Thyroid gland (tissue), 4 donors: ENCODE measurements at regions not wholly inside any gene's neighbourhood (a gene's known extent, or its start where the extent isn't known, plus 50 kb on each side); places are given as distances from the start of the nearest gene placed in this dataset.

ENCODE experiments used
- DNase-seq, 2 donors: peaks; one replicate each; pipeline ENCODE4 v3.0.0-alpha.2; 2019
- H3K27ac ChIP-seq, 3 donors: fragments of 200-600 bp; sonication (generic); 1 replicate in 2 of 3; 2 replicates in 1 of 3; pipeline ENCODE4 v1.5.1; 2016 to 2019; ENCODE audit warnings: mild to moderate bottlenecking in 1 of 3, moderate library complexity in 1 of 3
- H3K27me3 ChIP-seq: fragments of 200-600 bp; sonication (generic); one replicate; pipeline ENCODE4 v1.5.1; 2019
- H3K36me3 ChIP-seq, 2 donors: fragments of 200-600 bp; sonication (generic); one replicate each; pipeline ENCODE4 v1.5.1; 2016 to 2019
- H3K4me1 ChIP-seq, 2 donors: fragments of 200-600 bp; sonication (generic); one replicate each; pipeline ENCODE4 v1.5.1; 2017 to 2019
- H3K4me3 ChIP-seq, 3 donors: fragments of 200-600 bp; sonication (generic); replicated peaks in 1 of 3; 1 replicate in 2 of 3; 2 replicates in 1 of 3; pipeline ENCODE4 v1.5.1; 2016; ENCODE audit warnings: mild to moderate bottlenecking in 1 of 3
- H3K9me3 ChIP-seq: fragments of 200-600 bp; sonication (generic); one replicate; pipeline ENCODE4 v1.5.1; 2017
- POLR2A ChIP-seq, 2 donors: fragments of 450-650 bp; IDR thresholded peaks; one replicate each; pipeline ENCODE4 v1.6.1; 2017; ENCODE audit warnings: antibody characterized with exemption in 2 of 2, mild to moderate bottlenecking in 2 of 2, moderate library complexity in 1 of 2
- WGBS, 2 donors: methylation state at CpG; one replicate each; pipeline ENCODE4 v1.1.5; 2017; 5-methylcytosine and 5-hydroxymethylcytosine counted together
- intact Hi-C: fragments of 100-400 bp; cut with DNase I; formaldehyde crosslinking; loops from one replicate; pipeline ENCODE4 v1.15.1; 2023
- TF ChIP-seq, protein P1 (sequence below), 6 experiments: fragments of 200-600 bp in 3 of 6; fragments of 450-650 bp in 3 of 6; sonication (generic) in 3 of 6; IDR thresholded peaks; one replicate each; pipeline ENCODE4 v1.5.1; 2016 to 2019; ENCODE audit warnings: antibody characterized with exemption in 6 of 6, mild to moderate bottlenecking in 2 of 6, inconsistent platforms in 1 of 6, moderate library complexity in 1 of 6

DNA sequence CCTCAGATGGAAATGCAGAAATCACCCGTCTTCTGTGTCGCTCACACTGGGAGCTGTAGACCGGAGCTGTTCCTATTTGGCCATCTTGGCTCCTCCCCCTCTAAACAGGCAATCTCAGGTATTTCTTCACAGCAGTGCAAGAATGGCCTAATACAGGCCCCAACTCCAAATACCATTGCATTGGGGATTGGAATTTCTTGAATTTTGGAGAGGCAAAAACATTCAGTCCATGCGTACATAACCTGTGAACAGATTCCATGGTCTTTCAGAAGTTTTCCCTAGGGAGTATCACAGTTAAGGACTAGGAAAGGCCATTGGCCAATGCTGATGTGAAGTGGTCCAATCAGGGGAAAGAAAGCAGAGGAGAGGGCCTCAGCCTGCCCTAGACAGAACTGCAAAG, 128.2 kb upstream of the NOCT start:
- H3K4me3 ChIP-seq: no peak overlapping the region
- no peak for DNase-seq
- WGBS, 2 donors: 94 to 98% methylated on average over 4 of the region's 4 CpGs
- no peaks in the 10 kb centered on the region for H3K4me1 ChIP-seq
- H3K9me3 ChIP-seq: no peaks in the 10 kb centered on the region
- TF ChIP-seq, protein P1, sequence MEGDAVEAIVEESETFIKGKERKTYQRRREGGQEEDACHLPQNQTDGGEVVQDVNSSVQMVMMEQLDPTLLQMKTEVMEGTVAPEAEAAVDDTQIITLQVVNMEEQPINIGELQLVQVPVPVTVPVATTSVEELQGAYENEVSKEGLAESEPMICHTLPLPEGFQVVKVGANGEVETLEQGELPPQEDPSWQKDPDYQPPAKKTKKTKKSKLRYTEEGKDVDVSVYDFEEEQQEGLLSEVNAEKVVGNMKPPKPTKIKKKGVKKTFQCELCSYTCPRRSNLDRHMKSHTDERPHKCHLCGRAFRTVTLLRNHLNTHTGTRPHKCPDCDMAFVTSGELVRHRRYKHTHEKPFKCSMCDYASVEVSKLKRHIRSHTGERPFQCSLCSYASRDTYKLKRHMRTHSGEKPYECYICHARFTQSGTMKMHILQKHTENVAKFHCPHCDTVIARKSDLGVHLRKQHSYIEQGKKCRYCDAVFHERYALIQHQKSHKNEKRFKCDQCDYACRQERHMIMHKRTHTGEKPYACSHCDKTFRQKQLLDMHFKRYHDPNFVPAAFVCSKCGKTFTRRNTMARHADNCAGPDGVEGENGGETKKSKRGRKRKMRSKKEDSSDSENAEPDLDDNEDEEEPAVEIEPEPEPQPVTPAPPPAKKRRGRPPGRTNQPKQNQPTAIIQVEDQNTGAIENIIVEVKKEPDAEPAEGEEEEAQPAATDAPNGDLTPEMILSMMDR (IDR thresholded peaks at IDR 0.05): no peak
- no peak for TF ChIP-seq POLR2A (IDR thresholded peaks at IDR 0.05)
- intact Hi-C loops: no loop called here
- no peaks in the 10 kb centered on the region for H3K36me3 ChIP-seq
- H3K27me3 ChIP-seq: no peaks in the 10 kb centered on the region
- H3K27ac ChIP-seq: no peak overlapping the region

DNA sequence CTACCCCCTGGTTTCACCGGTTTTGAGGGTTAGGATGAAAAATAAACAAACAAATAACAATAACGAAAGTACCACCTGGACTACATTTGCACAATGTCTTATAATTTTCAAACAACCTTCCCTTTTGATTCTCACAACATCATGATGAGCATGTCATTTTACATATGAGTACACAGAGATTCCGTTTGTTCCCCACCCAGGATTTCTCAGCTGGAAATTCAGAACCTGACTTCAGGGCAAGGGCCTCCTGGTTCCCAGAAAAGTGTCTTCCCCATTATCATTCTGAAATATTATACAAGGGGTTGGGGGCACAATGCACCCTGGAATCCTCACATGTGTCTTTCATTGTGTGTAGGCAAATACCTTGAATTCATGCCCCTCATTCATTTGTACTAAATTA, 135.8 kb upstream of the NOCT start:
- DNase-seq: no peak
- no peaks in the 10 kb centered on the region for H3K27me3 ChIP-seq
- no peaks in the 10 kb centered on the region for H3K36me3 ChIP-seq
- WGBS, 2 donors: 89 to 92% methylated on average over 3 of the region's 3 CpGs
- intact Hi-C loops: no loop called here
- peaks cover 7 to 17% of the 10 kb centered on the region in 2 donors for H3K4me1 ChIP-seq
- no peak overlapping the region for H3K27ac ChIP-seq
- TF ChIP-seq, protein P1 (IDR thresholded peaks at IDR 0.05): no peak
- no peak for TF ChIP-seq POLR2A (IDR thresholded peaks at IDR 0.05)
- H3K4me3 ChIP-seq: no peak overlapping the region
- no peaks in the 10 kb centered on the region for H3K9me3 ChIP-seq

DNA sequence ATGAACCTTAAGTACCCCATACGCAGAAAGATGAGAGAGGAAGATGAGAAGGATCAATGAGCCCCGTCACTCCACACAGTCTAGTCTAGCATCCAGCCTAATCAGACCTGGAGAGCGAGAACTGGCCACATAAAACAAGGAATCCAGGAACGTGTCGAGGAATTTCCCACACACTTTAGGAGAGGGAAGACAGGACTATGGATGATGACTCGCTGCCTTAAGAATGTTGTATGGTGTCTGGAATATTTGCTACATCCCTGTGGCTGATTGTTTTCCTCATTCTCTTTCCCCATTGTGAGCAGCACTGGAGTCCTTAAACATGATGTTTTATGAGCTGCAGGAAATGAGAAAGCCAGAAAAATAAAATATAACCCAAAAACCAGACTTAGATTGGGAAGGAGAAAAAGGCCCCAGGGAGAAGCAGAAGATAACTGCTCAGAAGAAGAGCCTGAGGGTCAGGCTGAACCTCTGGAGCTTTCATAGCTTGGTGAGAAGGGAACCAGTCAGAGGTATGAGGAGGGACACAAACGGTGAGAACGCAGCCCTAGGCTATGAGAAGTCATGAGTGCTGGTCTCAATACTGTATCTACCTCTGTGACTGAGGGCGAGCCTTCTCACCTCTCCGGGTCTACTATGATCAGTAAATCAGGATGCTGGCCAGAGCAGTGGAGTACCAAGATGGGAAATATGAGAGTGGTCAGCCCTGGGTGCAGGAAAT, 139.5 kb upstream of the NOCT start:
- Histone ChIP-seq H3K27ac (no peak overlapping the region), H3K4me1 (peaks cover 7 to 17% of the 10 kb centered on the region in 2 donors), H3K27me3 (no peaks in the 10 kb centered on the region), H3K36me3 (no peaks in the 10 kb centered on the region), H3K4me3 (no peak overlapping the region), H3K9me3 (no peaks in the 10 kb centered on the region)
- intact Hi-C loops: no loop called here
- TF ChIP-seq POLR2A (IDR thresholded peaks at IDR 0.05): no peak
- TF ChIP-seq, protein P1 (IDR thresholded peaks at IDR 0.05): no peak
- 86 to 89% methylated on average over 10 of the region's 10 CpGs for WGBS, 2 donors
- DNase-seq: no peak

DNA sequence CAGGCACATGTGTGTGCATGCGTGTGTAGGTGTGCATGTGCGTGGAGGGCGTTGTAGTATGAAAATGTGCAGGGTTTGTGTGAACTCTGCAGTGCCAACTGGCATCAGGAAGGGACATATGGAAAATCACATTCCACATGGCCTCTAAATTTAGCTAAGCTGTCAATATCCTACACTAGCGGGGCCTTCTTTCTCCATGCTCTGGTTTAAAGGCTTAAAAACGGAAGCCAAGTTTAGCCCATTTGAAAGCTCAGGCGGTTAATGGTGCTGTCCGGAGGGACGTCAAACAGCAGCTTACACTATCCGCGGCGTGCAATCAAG, 144.1 kb upstream of the NOCT start:
- no peaks in the 10 kb centered on the region for H3K27me3 ChIP-seq
- no peak for DNase-seq
- 75 to 80% methylated on average over 11 of the region's 11 CpGs for WGBS, 2 donors
- intact Hi-C loops: loop anchor here (5.0 kb wide), 1 partner anchor 834 kb away; no protein-coding TSS in a partner anchor
- peaks cover 0 to 4% of the 10 kb centered on the region in 2 donors for H3K4me1 ChIP-seq
- no peak overlapping the region for H3K4me3 ChIP-seq
- TF ChIP-seq, protein P1 (IDR thresholded peaks at IDR 0.05): no peak
- no peak for TF ChIP-seq POLR2A (IDR thresholded peaks at IDR 0.05)
- no peak overlapping the region for H3K27ac ChIP-seq
- H3K36me3 ChIP-seq: no peaks in the 10 kb centered on the region
- H3K9me3 ChIP-seq: no peaks in the 10 kb centered on the region

DNA sequence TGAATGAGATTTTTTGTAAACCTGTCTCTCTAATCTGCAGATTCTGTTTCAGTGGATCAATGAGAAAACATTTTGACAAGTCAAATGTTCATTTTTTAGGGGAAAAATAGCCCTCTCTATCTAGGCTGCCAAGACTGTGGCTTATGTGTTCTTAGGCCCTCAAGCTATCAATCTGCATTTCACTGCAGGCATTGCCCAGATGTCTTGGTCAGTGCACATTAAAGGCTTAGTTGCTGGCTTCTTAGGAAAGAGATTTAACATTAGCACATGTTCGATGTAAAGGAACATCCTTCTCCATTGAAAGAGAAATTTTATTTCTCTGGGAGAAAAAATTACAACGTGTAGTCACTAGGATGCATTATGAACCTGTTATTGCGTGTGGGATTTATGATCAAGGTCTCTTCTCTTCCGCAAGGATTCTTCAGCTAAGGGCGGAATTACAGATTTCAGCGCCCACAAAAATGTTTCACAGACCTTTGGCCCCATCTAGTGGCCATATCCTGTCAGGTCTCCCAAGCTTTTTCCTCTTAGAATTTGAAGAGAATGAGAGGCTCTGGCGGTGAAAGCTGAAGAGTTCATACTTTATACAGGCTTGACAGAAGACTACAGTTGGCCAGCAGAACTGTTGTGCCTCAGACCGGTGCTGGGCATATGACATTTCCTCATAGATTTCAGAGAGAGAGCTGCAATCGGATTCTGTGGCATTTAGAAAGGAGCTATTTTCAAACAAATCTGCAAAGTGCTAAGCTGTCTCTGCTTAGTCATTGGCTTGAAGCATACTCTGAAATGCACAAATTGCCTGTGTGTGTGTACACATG, 144.6 kb upstream of the NOCT start:
- Histone ChIP-seq H3K36me3 (no peaks in the 10 kb centered on the region), H3K27me3 (no peaks in the 10 kb centered on the region), H3K27ac (no peak overlapping the region), H3K4me1 (peaks cover 0 to 4% of the 10 kb centered on the region in 2 donors), H3K4me3 (no peak overlapping the region), H3K9me3 (no peaks in the 10 kb centered on the region)
- TF ChIP-seq POLR2A (IDR thresholded peaks at IDR 0.05): no peak
- TF ChIP-seq, protein P1 (IDR thresholded peaks at IDR 0.05): peak; percentile 46 to 89 (median 82)
- 5 to 11% methylated on average over 9 of the region's 9 CpGs for WGBS, 2 donors
- intact Hi-C loops: loop anchor here (5.0 kb wide), 1 partner anchor 834 kb away; no protein-coding TSS in a partner anchor
- peak; percentile 61 to 71 for DNase-seq
